Dermis microvascular lymphatic vessel endothelial cell (primary cell): ENCODE measurements at regions not wholly inside any gene's neighbourhood (a gene's known extent, or its start where the extent isn't known, plus 50 kb on each side); places are given as distances from the start of the nearest gene placed in this dataset.

Experiments
- DNase-seq, 2 donors: peaks; one replicate each; pipeline versions ENCODE4 v3.0.0 to v3.0.0-alpha.2; 2010; ENCODE audit warnings: low read depth in 2 of 2

- no peak for DNase-seq
Measured at GRCh38 chr9:107064378-107064777, 201.4 kb downstream of the ZNF462 start.

GRCh38 chr9:107065549-107065948 lies 202.6 kb downstream of the ZNF462 start:
- no peak for DNase-seq

GRCh38 chr9:107067739-107068416 lies 204.9 kb downstream of the ZNF462 start:
- DNase-seq: no peak

- no peak for DNase-seq
Measured at GRCh38 chr9:107068581-107068980, 205.6 kb downstream of the ZNF462 start.

- no peak for DNase-seq
Measured at GRCh38 chr9:107070586-107070985, 207.6 kb downstream of the ZNF462 start.

- no peak for DNase-seq
Measured at GRCh38 chr9:107078061-107078460, 205.0 kb upstream of the RAD23B start.

GRCh38 chr9:107079589-107079988 lies 203.5 kb upstream of the RAD23B start:
- no peak for DNase-seq

GRCh38 chr9:107080130-107080529 lies 202.9 kb upstream of the RAD23B start:
- no peak for DNase-seq

GRCh38 chr9:107086460-107086859 lies 196.6 kb upstream of the RAD23B start:
- DNase-seq: no peak

GRCh38 chr9:107087222-107087621 lies 195.9 kb upstream of the RAD23B start:
- DNase-seq: no peak

GRCh38 chr9:107090218-107090617 lies 192.9 kb upstream of the RAD23B start:
- DNase-seq: no peak

- no peak for DNase-seq
Measured at GRCh38 chr9:107093365-107094060, 189.6 kb upstream of the RAD23B start.

GRCh38 chr9:107094370-107094769 lies 188.7 kb upstream of the RAD23B start:
- no peak for DNase-seq

GRCh38 chr9:107100591-107100990 lies 182.5 kb upstream of the RAD23B start:
- DNase-seq: no peak

GRCh38 chr9:107102011-107102410 lies 181.1 kb upstream of the RAD23B start:
- no peak for DNase-seq

- DNase-seq: no peak
Measured at GRCh38 chr9:107103621-107104020, 179.5 kb upstream of the RAD23B start.

GRCh38 chr9:107105784-107106183 lies 177.3 kb upstream of the RAD23B start:
- no peak for DNase-seq

GRCh38 chr9:107106416-107106815 lies 176.7 kb upstream of the RAD23B start:
- DNase-seq: no peak

- DNase-seq: no peak
Measured at GRCh38 chr9:107108342-107109130, 174.5 kb upstream of the RAD23B start.

GRCh38 chr9:107109324-107109723 lies 173.8 kb upstream of the RAD23B start:
- DNase-seq: no peak

- no peak for DNase-seq
Measured at GRCh38 chr9:107110153-107110552, 172.9 kb upstream of the RAD23B start.

- no peak for DNase-seq
Measured at GRCh38 chr9:107112707-107113243, 170.3 kb upstream of the RAD23B start.
